Loucy (cell line): ENCODE measurements at regions not wholly inside any gene's neighbourhood (a gene's known extent, or its start where the extent isn't known, plus 50 kb on each side); places are given as distances from the start of the nearest gene placed in this dataset.
"Not testable (repeated sequence)": the region's sequence is repeated elsewhere in the genome, so short reads cannot be mapped to it uniquely, and the experiment has no call there.

Source experiments
- H2AFZ ChIP-seq: fragments of 200-600 bp; sonication (generic); 2 replicates; pipeline ENCODE4 v1.6.0; 2016; ENCODE audit warnings: antibody characterized with exemption, mild to moderate bottlenecking, low read length, moderate library complexity
- H3F3A ChIP-seq: fragments of 200-600 bp; 2 replicates; pipeline ENCODE4 v1.6.0; 2016; ENCODE audit warnings: antibody characterized with exemption, low read depth, mild to moderate bottlenecking
- H3K27me3 ChIP-seq: fragments of 200-600 bp; sonication (generic); 2 replicates; pipeline ENCODE4 v1.6.1; 2014; ENCODE audit warnings: low read length, mild to moderate bottlenecking; ENCODE audit not compliant: insufficient read depth, poor library complexity, severe bottlenecking
- H3K36me3 ChIP-seq: fragments of 200-600 bp; sonication (generic); 2 replicates; pipeline ENCODE4 v1.6.1; 2016; ENCODE audit warnings: low read length; ENCODE audit not compliant: insufficient read depth
- H3K4me1 ChIP-seq: fragments of 200-600 bp; sonication (generic); 2 replicates; pipeline ENCODE4 v1.5.1; 2014; ENCODE audit warnings: low read length, mild to moderate bottlenecking; ENCODE audit not compliant: insufficient read depth, poor library complexity, severe bottlenecking
- H3K4me2 ChIP-seq: fragments of 200-600 bp; sonication (generic); 2 replicates; pipeline ENCODE4 v1.6.0; 2014; ENCODE audit warnings: antibody characterized with exemption, low read length, low read depth, mild to moderate bottlenecking; ENCODE audit not compliant: poor library complexity, severe bottlenecking
- H3K4me3 ChIP-seq: fragments of 200-600 bp; sonication (generic); 2 replicates; pipeline ENCODE4 v1.5.1; 2014; ENCODE audit warnings: low read length, mild to moderate bottlenecking, mixed read lengths; ENCODE audit not compliant: poor library complexity, severe bottlenecking
- H3K79me2 ChIP-seq: fragments of 200-600 bp; sonication (generic); 2 replicates; pipeline ENCODE4 v1.6.1; 2014; ENCODE audit warnings: low read length; ENCODE audit not compliant: insufficient read depth
- H3K9ac ChIP-seq: fragments of 200-600 bp; sonication (generic); 2 replicates; pipeline ENCODE4 v1.6.0; 2014; ENCODE audit warnings: mild to moderate bottlenecking, low read depth, low read length, moderate library complexity; ENCODE audit not compliant: poor library complexity, severe bottlenecking
- H3K9me2 ChIP-seq: fragments of 200-600 bp; sonication (generic); replicated peaks from 2 replicates; pipeline ENCODE4 v1.6.1; 2016; ENCODE audit warnings: low read depth, low read length, mixed read lengths
- H3K9me3 ChIP-seq: fragments of 200-600 bp; sonication (generic); 2 replicates; pipeline ENCODE4 v1.6.1; 2014; ENCODE audit warnings: mild to moderate bottlenecking, antibody characterized with exemption, low read length, low read depth; ENCODE audit not compliant: insufficient read depth
- H4K20me1 ChIP-seq: fragments of 200-600 bp; sonication (generic); 2 replicates; pipeline ENCODE4 v1.6.0; 2014; ENCODE audit warnings: antibody characterized with exemption, low read length, mild to moderate bottlenecking; ENCODE audit not compliant: insufficient read depth, poor library complexity, severe bottlenecking

- H3K4me2 ChIP-seq, H3K79me2 ChIP-seq, H3K4me1 ChIP-seq, H4K20me1 ChIP-seq, H3K9me3 ChIP-seq, H3K36me3 ChIP-seq, H3F3A ChIP-seq, H3K9ac ChIP-seq, H2AFZ ChIP-seq, H3K27me3 ChIP-seq, H3K4me3 ChIP-seq, H3K9me2 ChIP-seq: not testable (repeated sequence)
Observed at GRCh38 chr2:87593784-87594610, 153.9 kb upstream of the PLGLB2 start.

- not testable (repeated sequence) for H3K9ac ChIP-seq, H3K4me2 ChIP-seq, H3K4me1 ChIP-seq, H4K20me1 ChIP-seq, H3K36me3 ChIP-seq, H2AFZ ChIP-seq, H3F3A ChIP-seq, H3K4me3 ChIP-seq, H3K9me2 ChIP-seq, H3K27me3 ChIP-seq, H3K9me3 ChIP-seq, H3K79me2 ChIP-seq
Observed at GRCh38 chr2:87594611-87594992, 153.3 kb upstream of the PLGLB2 start.

DNA sequence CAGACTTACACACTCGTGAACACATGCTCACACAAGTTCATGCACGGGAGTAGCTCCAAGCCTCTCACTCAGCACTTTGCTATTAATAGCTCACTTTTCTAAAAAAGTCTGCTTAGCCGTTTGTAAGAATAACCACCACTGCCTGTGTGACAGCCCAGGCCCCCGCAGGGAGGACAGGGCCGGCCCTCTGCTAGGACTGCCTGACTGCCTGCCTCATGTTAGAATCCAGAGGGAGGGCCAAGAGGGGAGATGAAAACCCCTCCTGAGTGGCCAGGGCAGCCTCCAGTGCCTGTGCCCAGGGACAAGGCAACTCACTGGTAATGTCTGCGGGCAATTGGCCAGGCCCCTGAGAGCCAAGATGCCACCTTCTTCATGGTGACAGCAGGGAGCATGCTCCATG, 152.9 kb upstream of the PLGLB2 start:
- not testable (repeated sequence) for H3F3A ChIP-seq, H3K9ac ChIP-seq, H3K27me3 ChIP-seq, H3K4me1 ChIP-seq, H3K79me2 ChIP-seq, H3K9me3 ChIP-seq, H3K4me3 ChIP-seq, H3K4me2 ChIP-seq, H2AFZ ChIP-seq, H3K9me2 ChIP-seq, H4K20me1 ChIP-seq, H3K36me3 ChIP-seq

- H3K4me1 ChIP-seq, H3K9me2 ChIP-seq, H3K27me3 ChIP-seq, H2AFZ ChIP-seq, H3K4me3 ChIP-seq, H3K9me3 ChIP-seq, H3K9ac ChIP-seq, H3K4me2 ChIP-seq, H3K36me3 ChIP-seq, H3F3A ChIP-seq, H3K79me2 ChIP-seq, H4K20me1 ChIP-seq: not testable (repeated sequence)
Observed at GRCh38 chr2:87600961-87601360, 146.9 kb upstream of the PLGLB2 start.

DNA sequence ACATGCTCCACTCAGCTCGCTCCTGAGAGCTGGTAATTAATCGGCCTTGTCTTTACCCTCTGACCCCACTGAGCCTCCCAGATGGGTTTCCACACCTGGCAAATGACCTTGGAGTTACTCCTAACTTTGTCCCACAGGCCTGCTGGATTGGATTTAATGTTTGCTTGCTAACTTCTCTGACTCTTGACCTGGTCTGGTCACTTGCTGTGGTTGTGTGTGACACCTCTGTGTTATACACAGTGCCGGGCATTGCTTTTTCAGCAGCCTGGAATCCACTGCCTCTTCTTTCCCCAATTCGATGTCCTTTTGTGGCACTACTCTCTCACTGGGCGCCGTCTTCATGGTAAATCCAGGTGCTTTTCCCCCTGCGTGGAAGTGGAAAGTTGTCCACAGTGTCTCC, 145.8 kb upstream of the PLGLB2 start:
- H3K9me2 ChIP-seq, H3F3A ChIP-seq, H3K4me2 ChIP-seq, H2AFZ ChIP-seq, H3K36me3 ChIP-seq, H4K20me1 ChIP-seq, H3K27me3 ChIP-seq, H3K9ac ChIP-seq, H3K79me2 ChIP-seq, H3K9me3 ChIP-seq, H3K4me3 ChIP-seq, H3K4me1 ChIP-seq: not testable (repeated sequence)

GRCh38 chr2:87602728-87603127, 145.2 kb upstream of the PLGLB2 start:
- H3K4me3 ChIP-seq, H2AFZ ChIP-seq, H3K36me3 ChIP-seq, H3K79me2 ChIP-seq, H3K9ac ChIP-seq, H3K9me3 ChIP-seq, H3K4me1 ChIP-seq, H3K27me3 ChIP-seq, H4K20me1 ChIP-seq, H3F3A ChIP-seq, H3K4me2 ChIP-seq, H3K9me2 ChIP-seq: not testable (repeated sequence)

DNA sequence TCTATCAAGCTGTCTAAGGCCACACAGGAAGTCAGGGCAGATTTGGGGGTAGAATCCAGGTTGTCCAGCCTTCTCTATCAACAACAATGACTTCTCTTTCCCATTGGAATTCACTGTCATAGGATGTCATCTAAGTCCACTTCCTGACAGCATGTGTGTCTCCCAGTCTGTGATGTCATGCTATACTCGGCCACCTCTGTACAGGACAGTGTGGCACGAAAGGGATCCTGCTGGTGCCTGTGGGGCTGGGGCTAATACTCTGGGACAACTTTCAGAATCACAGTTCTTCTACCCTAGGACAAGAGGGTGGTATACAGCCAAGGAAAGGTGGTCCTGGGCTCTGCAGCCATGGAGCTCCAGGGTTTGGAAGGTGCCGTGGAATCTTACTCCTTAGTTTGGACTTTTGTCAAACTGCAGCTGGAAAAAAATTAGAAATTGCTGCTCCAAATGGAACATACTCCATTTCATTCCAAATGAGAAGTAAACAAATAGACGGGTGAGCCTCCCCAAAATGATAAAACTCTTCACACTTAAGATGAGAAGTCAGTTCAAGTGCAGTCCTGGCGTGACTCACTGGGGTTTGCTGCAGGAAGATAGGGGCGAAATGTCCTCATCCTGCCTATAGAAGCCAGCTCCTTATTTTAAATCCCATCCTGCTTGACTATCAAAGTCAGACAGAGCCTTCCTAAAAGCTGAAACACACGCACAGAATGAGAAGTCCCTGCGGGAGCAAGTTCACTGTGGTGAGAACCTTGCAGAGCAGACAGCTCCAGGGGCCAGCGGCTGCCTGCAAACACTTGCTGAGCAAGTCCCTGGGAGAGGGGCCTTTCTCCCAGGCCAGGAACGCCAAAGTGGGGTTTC, 144.2 kb upstream of the PLGLB2 start:
- not testable (repeated sequence) for H3K79me2 ChIP-seq, H3K36me3 ChIP-seq, H2AFZ ChIP-seq, H3K4me2 ChIP-seq, H3F3A ChIP-seq, H3K4me3 ChIP-seq, H3K27me3 ChIP-seq, H3K9me2 ChIP-seq, H3K9ac ChIP-seq, H4K20me1 ChIP-seq, H3K4me1 ChIP-seq, H3K9me3 ChIP-seq
